Large intestine (tissue), 3 donors: ENCODE measurements at regions not wholly inside any gene's neighbourhood (a gene's known extent, or its start where the extent isn't known, plus 50 kb on each side); places are given as distances from the start of the nearest gene placed in this dataset.

ENCODE experiments used
- DNase-seq, 2 donors: peaks; one replicate each; pipeline versions ENCODE4 v3.0.0 to v3.0.0-alpha.2; 2013
- H3K27ac ChIP-seq: one replicate; pipeline ENCODE4 v1.5.1; 2013; ENCODE audit warnings: low read length
- H3K27me3 ChIP-seq: 2 replicates; pipeline ENCODE4 v1.6.1; 2013; ENCODE audit warnings: low read length; ENCODE audit not compliant: control insufficient read depth, insufficient read depth
- H3K36me3 ChIP-seq: 2 replicates; pipeline ENCODE4 v1.6.1; 2013; ENCODE audit warnings: low read length; ENCODE audit not compliant: control insufficient read depth, insufficient read depth
- H3K4me1 ChIP-seq: one replicate; pipeline ENCODE4 v1.6.1; 2013; ENCODE audit warnings: low read length; ENCODE audit not compliant: control insufficient read depth, insufficient read depth
- H3K4me3 ChIP-seq: one replicate; pipeline ENCODE4 v1.5.1; 2013; ENCODE audit warnings: low read length
- H3K9me3 ChIP-seq: one replicate; pipeline ENCODE4 v1.6.1; 2013; ENCODE audit warnings: mild to moderate bottlenecking, low read depth, low read length, moderate library complexity; ENCODE audit not compliant: control insufficient read depth
- WGBS: methylation state at CpG from one replicate; pipeline ENCODE4 v1.1.5; 2013; ENCODE audit warnings: low lambda C conversion rate; ENCODE audit not compliant: insufficient coverage; 5-methylcytosine and 5-hydroxymethylcytosine counted together

- peaks cover 3% of the 10 kb centered on the region for H3K27me3 ChIP-seq
- no peak overlapping the region for H3K27ac ChIP-seq
- no CpG with 5 or more reads among the region's 4 CpGs for WGBS
- DNase-seq, result no peak
- H3K36me3 ChIP-seq, result no peaks in the 10 kb centered on the region
- no peaks in the 10 kb centered on the region for H3K4me1 ChIP-seq
- H3K9me3 ChIP-seq, result peaks cover 9% of the 10 kb centered on the region
- H3K4me3 ChIP-seq, result no peak overlapping the region
Observed at GRCh38 chr4:26113339-26113940, 199.4 kb downstream of the SMIM20 start.

- Histone ChIP-seq H3K36me3 (no peaks in the 10 kb centered on the region), H3K4me3 (no peak overlapping the region), H3K27me3 (peaks cover 3% of the 10 kb centered on the region), H3K9me3 (peaks cover 9% of the 10 kb centered on the region), H3K4me1 (peaks cover 8% of the 10 kb centered on the region), H3K27ac (no peak overlapping the region)
- no CpG with 5 or more reads among the region's 4 CpGs for WGBS
- DNase-seq, result no peak
Observed at GRCh38 chr4:26116057-26116456, 202.0 kb downstream of the SMIM20 start.

- DNase-seq, result peak; percentile 32 to 66
- H3K27ac ChIP-seq, result peak overlapping the region; percentile 16
- no peaks in the 10 kb centered on the region for H3K9me3 ChIP-seq
- H3K4me3 ChIP-seq, result no peak overlapping the region
- H3K36me3 ChIP-seq, result no peaks in the 10 kb centered on the region
- no peaks in the 10 kb centered on the region for H3K27me3 ChIP-seq
- WGBS, result 86% methylated on average over 1 of the region's 6 CpGs
- H3K4me1 ChIP-seq, result peaks cover 11% of the 10 kb centered on the region
Observed at GRCh38 chr4:26120098-26120825, 200.6 kb upstream of the RBPJ start.

- H3K27ac ChIP-seq, result no peak overlapping the region
- peaks cover 11% of the 10 kb centered on the region for H3K4me1 ChIP-seq
- 80% methylated on average over 1 of the region's 3 CpGs for WGBS
- no peaks in the 10 kb centered on the region for H3K27me3 ChIP-seq
- no peaks in the 10 kb centered on the region for H3K36me3 ChIP-seq
- H3K4me3 ChIP-seq, result no peak overlapping the region
- DNase-seq, result no peak
- H3K9me3 ChIP-seq, result no peaks in the 10 kb centered on the region
Observed at GRCh38 chr4:26122690-26123089, 198.1 kb upstream of the RBPJ start.

- no peak overlapping the region for H3K4me3 ChIP-seq
- peak overlapping the region; percentile 17 for H3K27ac ChIP-seq
- peak; percentile 37 to 74 for DNase-seq
- H3K4me1 ChIP-seq, result peaks cover 8% of the 10 kb centered on the region
- H3K27me3 ChIP-seq, result no peaks in the 10 kb centered on the region
- H3K36me3 ChIP-seq, result no peaks in the 10 kb centered on the region
- WGBS, result no CpG with 5 or more reads among the region's 7 CpGs
- H3K9me3 ChIP-seq, result no peaks in the 10 kb centered on the region
Observed at GRCh38 chr4:26124753-26125321, 196.0 kb upstream of the RBPJ start.

GRCh38 chr4:26126143-26126718, 194.6 kb upstream of the RBPJ start:
- H3K4me1 ChIP-seq, result peaks cover 3% of the 10 kb centered on the region
- no CpG with 5 or more reads among the region's 5 CpGs for WGBS

GRCh38 chr4:26126994-26127393, 193.8 kb upstream of the RBPJ start:
- no peak for DNase-seq
- Histone ChIP-seq H3K27me3 (no peaks in the 10 kb centered on the region), H3K4me3 (no peak overlapping the region), H3K9me3 (no peaks in the 10 kb centered on the region), H3K27ac (no peak overlapping the region), H3K4me1 (peaks cover 3% of the 10 kb centered on the region), H3K36me3 (no peaks in the 10 kb centered on the region)
- WGBS, result no CpG with 5 or more reads among the region's 4 CpGs

More at GRCh38 chr4:26126143-26126718, 194.6 kb upstream of the RBPJ start:
- Histone ChIP-seq H3K27ac (no peak overlapping the region), H3K36me3 (no peaks in the 10 kb centered on the region), H3K27me3 (no peaks in the 10 kb centered on the region), H3K9me3 (no peaks in the 10 kb centered on the region), H3K4me3 (no peak overlapping the region)
- DNase-seq, result no peak

GRCh38 chr4:26127851-26128337, 192.9 kb upstream of the RBPJ start:
- H3K27ac ChIP-seq, result no peak overlapping the region
- no peak overlapping the region for H3K4me3 ChIP-seq
- DNase-seq, result no peak

GRCh38 chr4:26130173-26130572, 190.6 kb upstream of the RBPJ start:
- no peak overlapping the region for H3K27ac ChIP-seq
- no peaks in the 10 kb centered on the region for H3K36me3 ChIP-seq
- no peaks in the 10 kb centered on the region for H3K9me3 ChIP-seq
- 96% methylated on average over 4 of the region's 7 CpGs for WGBS
- H3K4me3 ChIP-seq, result no peak overlapping the region
- no peaks in the 10 kb centered on the region for H3K27me3 ChIP-seq
- no peak for DNase-seq
- no peaks in the 10 kb centered on the region for H3K4me1 ChIP-seq

More at GRCh38 chr4:26127851-26128337, 192.9 kb upstream of the RBPJ start:
- Histone ChIP-seq H3K27me3 (no peaks in the 10 kb centered on the region), H3K4me1 (peaks cover 3% of the 10 kb centered on the region), H3K36me3 (no peaks in the 10 kb centered on the region), H3K9me3 (no peaks in the 10 kb centered on the region)

GRCh38 chr4:26130841-26131432, 189.9 kb upstream of the RBPJ start:
- 80% methylated on average over 2 of the region's 11 CpGs for WGBS
- Histone ChIP-seq H3K27ac (no peak overlapping the region), H3K36me3 (no peaks in the 10 kb centered on the region), H3K27me3 (no peaks in the 10 kb centered on the region), H3K9me3 (no peaks in the 10 kb centered on the region), H3K4me3 (no peak overlapping the region), H3K4me1 (no peaks in the 10 kb centered on the region)
- DNase-seq, result no peak
